GM21717 (cell line): ENCODE measurements at regions not wholly inside any gene's neighbourhood (a gene's known extent, or its start where the extent isn't known, plus 50 kb on each side); places are given as distances from the start of the nearest gene placed in this dataset.
"Not testable (repeated sequence)": the region's sequence is repeated elsewhere in the genome, so short reads cannot be mapped to it uniquely, and the experiment has no call there.

Source experiments
- ATAC-seq: cut with Tn5 transposase; IDR thresholded peaks from one replicate; pipeline ENCODE4 v1.9.1; 2021; ENCODE audit warnings: mild to moderate bottlenecking, moderate library complexity; ENCODE audit not compliant: unreplicated experiment

DNA sequence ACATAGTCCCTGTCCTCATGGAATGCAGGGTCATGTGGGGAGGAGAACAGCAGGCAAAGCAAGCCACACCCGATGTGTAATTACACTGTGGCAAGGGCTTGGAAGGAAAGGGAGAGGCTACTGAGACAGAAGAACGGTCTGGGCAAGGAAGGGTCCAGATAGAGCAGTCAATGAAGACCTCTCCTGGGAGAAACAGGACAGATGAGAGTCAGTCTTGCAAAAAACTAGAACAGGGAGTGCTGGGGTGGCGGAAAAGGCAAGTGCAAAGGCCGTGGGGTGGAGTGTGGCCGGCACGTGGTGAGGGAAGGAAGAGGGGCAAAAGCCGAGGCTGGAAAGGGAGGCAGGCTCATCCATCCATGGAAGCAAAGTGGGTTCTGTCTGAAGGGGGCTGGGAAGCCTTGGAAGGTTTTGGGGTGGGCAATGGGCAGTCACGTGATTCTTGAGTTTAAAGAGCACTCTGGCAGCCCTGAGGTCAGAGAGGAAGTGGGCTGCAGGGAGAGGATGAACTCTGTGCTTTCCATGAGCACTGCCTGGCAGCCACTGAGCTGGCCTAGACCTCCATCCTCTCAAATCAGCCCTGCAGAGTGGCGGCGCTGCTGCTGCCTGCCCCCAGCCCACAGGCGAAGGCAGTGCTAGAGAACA, 182.2 kb downstream of the INHBB start:
- ATAC-seq = no peak

- no peak for ATAC-seq
Observed at GRCh38 chr2:120528693-120529076, 182.7 kb downstream of the INHBB start.

DNA sequence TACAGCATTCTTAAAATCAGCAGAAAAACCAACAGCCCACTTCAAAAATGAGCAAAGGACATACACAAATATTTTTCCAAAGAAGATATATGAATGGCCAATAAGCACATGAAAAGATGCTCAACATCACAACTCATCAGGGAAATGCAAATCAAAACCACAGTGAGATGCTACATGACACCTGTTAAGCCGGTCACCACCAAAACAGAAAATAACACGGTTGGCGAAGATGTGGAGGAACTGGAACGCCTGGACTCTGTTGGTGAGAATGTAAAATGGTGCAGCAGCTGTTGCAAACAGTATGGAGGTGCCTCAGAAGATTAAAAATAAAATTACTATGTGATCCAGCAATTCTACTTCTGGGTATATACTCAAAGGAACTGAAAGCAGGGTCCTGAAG, 184.8 kb downstream of the INHBB start:
- no peak for ATAC-seq

GRCh38 chr2:120531365-120531764, 185.4 kb downstream of the INHBB start:
- no peak for ATAC-seq

DNA sequence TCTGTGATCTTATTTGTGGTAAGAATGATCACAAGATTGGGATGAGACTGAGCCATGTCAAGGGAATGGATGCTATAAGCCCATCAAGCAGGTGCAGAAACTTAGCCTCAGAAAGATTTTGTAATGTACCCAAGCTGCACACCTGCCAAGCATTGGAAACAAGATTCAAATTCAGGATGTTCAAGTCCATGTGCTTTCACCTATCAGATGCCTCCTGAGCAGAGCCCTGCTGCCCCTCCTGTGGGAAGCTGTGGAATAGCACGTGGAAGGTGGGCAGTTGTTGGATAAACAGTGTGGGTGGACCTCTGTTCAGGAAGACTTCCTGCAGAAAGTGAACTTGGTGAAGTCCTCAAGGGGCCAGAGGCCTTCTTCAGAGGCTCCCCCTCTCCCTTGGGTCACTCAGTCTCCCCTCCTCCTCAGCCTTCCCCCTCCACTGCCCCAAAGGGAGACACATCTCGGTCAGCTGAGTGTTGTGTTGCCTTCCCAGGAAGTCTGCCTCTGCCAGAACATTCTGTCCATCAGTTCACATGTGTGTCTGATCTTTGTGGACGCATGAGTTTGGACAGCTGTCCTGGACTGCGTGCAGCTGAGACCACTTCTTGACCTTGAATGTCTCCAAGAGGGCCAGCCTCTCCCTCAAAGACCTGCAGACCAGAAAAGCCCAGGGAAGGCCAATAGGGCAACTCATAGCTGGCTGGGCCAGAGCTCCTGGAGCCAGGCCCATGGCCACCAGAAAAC, 186.1 kb downstream of the INHBB start:
- no peak for ATAC-seq

DNA sequence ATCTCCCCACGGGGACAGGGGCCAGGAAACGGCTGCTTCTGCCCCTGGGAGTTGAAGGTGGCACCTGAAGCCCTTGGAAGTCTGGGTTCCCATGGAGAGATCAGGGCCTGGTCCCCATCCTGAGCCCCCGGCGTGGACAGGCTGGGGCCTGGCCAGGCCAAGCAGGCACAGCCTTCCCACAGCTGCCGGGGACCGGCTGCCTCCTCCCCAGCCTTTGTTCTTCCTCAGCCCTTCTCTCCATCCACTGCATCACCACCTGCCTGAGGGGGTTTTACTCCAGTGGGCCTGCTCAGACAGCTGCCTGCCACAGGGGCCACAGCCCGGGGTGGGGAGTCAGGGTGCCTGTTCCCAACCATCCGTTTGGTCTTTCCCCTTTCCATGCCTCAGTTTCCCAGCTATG, 187.7 kb downstream of the INHBB start:
- no peak for ATAC-seq

GRCh38 chr2:120534457-120534856, 188.5 kb downstream of the INHBB start:
- no peak for ATAC-seq

DNA sequence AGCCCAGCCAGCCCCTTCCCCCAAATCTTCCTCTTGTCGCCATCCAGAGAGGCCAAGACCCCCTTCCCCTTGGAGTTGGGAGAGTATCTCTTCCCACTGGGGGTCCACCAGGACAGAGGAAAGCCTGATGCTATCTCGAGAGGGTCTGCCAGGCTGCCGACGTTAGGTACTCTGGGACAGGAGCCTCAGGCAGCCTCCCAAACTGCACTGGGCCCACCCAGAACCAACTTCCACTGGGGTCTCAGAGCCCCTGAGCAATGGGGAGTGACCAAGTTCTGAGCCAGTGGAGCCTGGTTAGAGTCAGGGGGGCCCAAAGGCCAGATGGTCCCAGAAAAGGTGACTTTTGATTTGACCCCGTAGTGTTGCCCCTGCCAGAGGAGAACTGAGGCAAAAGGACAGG, 189.1 kb downstream of the INHBB start:
- ATAC-seq = no peak

DNA sequence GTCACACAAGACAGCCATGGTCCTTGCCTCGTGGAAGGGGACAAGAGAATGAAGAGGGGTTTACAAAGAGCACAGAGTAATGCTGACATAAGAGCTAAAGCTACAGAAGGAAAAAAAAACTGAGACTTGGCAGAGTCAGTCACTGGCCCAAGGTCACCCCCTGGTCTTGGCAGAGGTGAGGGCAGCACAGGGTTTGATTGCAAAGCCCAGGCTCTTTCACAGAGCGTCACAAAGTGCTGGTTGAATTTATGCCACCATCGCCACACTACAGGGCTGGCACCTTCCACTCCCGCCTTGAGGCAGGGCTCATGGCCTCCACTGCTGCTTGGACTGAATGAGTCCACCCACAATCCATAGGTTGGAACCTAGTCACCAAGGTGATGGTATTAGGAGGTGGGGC, 190.2 kb downstream of the INHBB start:
- ATAC-seq = no peak

GRCh38 chr2:120538691-120539423, 192.9 kb downstream of the INHBB start:
- no peak for ATAC-seq

DNA sequence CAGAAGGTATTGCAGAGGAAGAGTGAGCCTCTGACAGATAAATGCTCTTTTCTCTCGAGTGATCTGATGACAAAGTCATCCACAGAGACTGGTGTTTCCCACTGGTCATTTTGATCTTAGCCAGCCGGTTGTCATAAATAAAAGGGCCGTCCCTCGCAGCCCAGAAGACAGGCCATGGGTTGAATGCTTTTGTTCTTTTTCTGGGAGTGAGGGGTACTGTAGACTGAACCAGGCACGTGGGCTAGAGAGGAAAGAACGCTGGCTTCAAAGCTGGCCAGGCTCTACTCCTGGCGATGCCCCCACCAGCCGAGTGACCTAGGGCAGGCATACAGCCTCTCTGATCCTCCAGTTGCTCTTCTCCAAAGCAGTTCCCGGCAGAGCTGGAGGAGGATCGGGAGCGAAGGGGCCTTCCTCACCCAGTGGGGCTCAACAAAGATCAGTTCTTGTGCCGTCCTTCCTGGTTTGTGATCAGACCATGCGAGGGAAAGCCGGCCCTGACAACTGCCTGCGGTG, 193.5 kb downstream of the INHBB start:
- no peak for ATAC-seq

DNA sequence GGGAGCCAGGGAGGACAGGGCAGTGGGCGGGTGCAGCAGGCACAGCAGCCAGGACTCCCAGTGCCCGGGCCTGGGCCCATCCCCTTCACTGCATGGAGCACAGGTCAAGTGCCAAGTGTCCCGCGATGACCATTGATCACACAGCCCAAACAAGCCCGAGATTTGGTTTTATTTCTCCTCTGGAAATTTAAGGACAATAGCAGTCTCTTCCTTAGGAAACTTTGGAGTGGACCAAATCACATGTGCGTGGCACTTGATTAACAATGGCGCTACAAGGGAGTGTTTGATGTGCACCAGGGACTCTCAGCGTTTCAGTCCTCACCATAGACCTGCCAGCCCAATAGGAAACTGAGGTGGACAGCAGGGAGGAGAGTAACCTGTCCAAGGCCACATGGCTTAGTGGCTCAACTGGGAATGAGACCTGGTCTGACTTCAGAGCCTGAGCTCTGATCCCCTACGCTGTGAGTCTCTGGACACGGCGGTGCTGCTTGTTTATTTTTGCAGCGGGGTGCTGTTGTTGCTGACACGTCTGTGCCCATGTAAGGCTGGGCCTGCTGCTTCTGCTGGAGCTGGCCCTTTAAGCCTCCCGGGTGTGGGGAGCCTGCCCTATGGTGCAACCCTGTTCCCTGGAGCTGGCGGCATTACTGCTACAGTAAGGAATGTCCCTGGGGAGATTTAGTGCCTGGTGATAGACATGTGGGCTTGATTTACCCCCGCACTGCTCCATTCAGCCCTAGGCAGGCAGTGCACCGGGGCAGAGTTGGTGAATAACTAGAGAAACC, 194.2 kb downstream of the INHBB start:
- no peak for ATAC-seq

- ATAC-seq = no peak
Observed at GRCh38 chr2:120540719-120541552, 194.7 kb upstream of the GLI2 start.

GRCh38 chr2:120541553-120541932, 194.1 kb upstream of the GLI2 start:
- ATAC-seq = no peak

- no peak for ATAC-seq
Observed at GRCh38 chr2:120541972-120542670, 193.5 kb upstream of the GLI2 start.

DNA sequence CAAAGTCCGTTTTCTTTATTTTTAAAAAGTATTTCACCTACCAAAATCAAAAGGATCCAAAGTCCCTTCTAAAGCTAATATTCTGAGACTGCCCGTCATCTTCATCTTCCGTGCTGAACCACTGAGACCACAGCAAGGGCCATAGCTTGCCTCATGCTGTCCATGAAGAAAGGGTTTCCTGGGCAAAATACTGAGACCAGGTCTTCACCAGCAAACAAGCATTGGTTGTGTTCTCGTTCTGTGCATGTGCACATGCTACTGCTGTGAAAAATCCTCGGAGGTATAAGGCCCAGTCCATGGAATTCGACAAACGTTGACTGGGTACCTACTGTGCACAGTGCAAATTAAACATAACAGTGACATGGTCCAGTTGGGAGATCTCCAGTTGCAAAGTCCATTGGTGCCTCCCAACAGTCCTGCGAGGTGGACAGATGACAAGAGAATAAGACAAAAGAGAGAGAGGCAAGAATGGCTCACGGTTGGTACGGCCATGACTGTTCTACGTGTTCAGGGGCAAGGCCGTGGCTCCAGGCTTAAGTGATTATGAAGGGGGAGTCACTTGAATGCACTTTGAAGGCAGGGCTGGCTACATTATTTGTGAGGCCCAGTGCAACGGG, 192.6 kb upstream of the GLI2 start:
- ATAC-seq = no peak

- no peak for ATAC-seq
Observed at GRCh38 chr2:120543899-120544298, 191.8 kb upstream of the GLI2 start.

- no peak for ATAC-seq
Observed at GRCh38 chr2:120544522-120544921, 191.1 kb upstream of the GLI2 start.

- ATAC-seq = not testable (repeated sequence)
Observed at GRCh38 chr2:120545007-120545406, 190.7 kb upstream of the GLI2 start.
